ENCODE measurements at regions not wholly inside any gene's neighbourhood (a gene's known extent, or its start where the extent isn't known, plus 50 kb on each side); places are given as distances from the start of the nearest gene placed in this dataset.

- no peak for DNase-seq
Observed at GRCh38 chr18:56165601-56166355, 472.6 kb downstream of the TXNL1 start.

DNA sequence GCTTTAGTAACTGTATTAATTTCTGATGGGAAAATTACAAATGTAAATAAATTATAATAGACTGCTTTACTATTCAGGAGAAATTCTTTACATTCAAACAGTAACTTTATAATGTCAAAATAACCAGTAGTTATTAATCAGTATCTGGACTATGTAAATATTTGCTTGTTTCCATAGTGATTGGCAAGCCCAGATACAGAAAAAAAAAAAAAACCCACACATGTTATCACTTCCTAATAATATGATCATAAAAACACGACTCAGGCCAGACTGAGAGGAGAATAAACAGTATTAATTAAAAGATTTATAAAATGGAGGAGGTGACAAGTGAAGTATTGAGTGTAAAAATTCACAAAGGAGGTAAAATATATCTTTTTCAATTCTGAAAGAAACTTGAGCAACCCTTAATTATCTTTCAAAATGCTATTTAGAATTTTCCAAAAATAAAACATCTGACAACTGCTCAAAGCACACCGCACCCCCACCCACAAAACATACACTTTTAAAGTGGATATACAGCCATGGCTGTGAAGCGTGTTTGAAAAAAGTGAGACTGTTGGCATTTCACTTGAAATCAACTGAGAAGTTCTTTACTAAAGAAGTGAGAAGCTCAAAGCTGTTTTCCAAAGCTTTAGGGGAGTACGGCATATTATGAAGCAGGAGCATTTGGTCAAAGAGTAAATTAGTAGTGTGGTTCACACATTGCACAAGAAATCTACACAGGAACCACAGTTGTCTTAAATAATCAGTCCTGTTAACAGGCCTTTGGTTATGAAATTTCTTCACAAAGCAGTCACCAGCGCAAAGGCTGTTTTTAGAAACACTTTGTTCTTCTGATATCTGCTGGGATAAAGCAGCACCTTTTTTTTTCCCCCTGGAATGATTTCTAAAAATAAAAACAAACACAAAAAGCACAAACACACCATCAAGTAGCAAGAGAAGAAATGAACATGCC lies 475.8 kb downstream of the TXNL1 start:
- DNase-seq: no peak

DNA sequence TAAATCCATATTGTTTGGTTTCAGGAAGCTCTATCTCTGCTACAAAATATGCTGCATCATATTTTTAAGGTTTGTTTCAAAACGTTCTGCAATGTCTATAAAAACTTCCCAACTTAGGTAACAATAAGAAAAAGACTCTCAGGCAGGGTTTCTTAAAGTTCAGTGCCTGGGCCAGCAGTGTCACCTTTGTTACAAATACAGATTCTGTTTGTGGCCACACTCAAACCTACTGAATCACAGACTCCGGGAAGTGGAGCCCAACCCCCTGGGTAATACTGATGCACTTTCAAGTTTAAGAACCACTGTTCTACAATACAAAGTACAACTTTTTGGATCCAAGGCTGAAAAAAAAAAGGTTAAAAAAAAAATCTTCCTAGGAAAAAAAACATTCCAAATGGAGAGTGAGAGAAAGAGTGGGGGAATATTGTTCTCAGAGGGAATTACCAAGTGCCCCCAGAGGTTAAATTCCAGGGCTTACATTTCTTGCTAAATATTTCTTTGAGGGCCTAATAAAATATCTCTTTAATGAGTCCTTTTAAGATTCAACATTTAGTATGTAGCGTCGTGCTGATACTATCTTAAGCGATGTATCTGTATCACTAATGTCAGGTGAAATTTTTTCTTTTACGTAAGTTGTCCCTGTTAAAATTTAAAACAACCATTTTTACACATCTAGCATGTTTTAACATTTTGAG lies 476.7 kb downstream of the TXNL1 start:
- no peak for DNase-seq

- DNase-seq: no peak
Observed at GRCh38 chr18:56158676-56159075, 479.7 kb downstream of the TXNL1 start.

GRCh38 chr18:56157541-56157940 lies 480.9 kb downstream of the TXNL1 start:
- DNase-seq: no peak

DNA sequence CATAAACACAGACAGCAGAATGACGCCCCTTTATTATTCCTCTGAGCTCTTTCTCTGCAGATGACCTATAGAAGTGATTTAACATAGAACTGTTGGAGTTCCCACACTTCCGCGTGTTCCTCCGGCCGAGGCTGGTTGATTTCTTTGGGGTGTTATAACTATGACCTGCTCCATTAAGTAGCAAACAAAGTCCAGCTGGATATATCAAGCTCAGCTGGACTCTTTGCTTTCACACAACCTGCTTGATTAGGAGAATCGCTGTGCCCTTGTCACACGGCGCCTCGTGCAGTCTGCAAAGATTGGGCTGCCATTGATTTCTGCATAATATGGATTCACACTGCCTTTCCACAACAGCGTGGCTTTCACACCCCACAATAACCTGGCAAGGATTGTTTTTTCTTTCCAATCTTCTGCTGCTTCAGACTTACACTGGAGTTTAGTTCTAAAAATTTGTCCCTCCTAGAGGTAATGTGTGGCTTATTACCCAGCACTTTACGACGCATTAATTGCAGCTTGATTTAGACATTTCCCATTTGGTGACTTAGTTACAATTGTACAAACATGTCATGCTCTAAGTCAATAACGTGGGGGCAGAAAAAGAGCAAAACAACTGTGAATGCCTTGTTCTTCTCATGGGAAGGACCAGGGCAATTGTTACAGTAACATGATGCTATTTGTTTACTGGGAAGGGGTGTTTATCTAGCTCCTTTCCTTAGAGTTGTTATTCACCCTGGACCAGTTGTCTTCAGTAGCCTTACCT lies 485.7 kb downstream of the TXNL1 start:
- DNase-seq: no peak

- DNase-seq: no peak
Observed at GRCh38 chr18:56148373-56148772, 490.0 kb downstream of the TXNL1 start.

DNA sequence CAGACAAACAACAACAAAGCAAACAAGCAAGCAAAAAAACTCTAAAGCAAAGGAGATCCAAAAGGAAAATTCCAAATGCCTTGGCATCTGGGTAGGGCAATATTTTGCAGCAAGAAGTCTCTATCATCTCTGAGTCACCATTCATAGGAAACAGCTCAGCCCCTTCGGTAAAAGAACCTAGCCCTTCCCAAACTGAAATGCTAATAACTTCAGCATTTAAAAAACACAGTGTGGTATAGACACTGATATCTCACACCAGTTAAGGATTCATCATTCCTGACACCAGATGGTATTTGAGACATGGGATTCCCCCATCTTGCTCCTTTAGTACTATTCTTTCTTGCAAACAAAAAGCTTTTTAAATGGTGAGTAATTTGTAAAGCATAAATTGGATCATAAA lies 491.8 kb downstream of the TXNL1 start:
- no peak for DNase-seq

DNA sequence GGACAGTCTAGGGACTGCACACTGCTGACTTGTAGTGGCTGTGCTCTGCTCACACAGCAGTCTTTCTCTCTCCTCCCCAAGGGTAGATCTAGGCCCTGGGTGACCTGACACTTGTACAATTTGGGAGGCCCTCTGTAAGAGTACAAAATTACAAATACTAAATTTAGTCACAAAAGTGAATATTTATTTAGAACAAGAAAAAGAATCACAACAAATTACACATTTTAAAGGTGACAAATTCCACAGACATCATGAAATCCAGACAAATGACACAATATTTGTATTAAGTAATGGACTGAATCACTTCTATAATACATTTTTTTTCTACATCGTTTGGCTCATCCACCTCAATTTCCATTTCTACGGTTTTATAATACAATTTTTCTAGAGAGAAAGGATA lies 496.4 kb downstream of the TXNL1 start:
- no peak for DNase-seq

DNA sequence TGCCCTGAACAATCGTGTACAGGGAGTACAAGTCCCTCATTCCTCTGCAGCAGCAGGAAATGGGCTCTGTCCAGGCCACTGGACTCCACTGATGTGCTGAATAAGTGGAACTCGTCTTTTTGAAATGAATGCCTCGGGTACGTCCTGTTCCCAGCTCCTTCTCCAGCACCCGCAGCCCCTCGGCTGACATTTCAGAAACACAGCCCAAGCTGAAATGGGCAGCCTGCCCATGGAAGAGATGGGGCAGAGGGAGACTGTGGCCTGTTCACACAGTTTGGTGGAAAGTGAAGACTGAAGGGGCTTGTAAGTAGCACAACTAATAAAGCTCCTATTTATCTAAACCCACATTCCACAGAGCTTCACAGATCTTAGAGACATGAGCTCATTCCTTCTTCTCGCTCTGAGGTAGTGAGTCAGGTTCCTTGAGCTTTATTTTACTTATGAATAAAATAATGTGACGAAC lies 498.6 kb downstream of the TXNL1 start:
- DNase-seq: no peak

- DNase-seq: no peak
Observed at GRCh38 chr18:56139372-56139771, 499.0 kb downstream of the TXNL1 start.

GRCh38 chr18:56136105-56136504 lies 502.3 kb downstream of the TXNL1 start:
- DNase-seq: no peak

- no peak for DNase-seq
Observed at GRCh38 chr18:56130481-56130880, 507.9 kb downstream of the TXNL1 start.

GRCh38 chr18:56128153-56128791 lies 510.1 kb downstream of the TXNL1 start:
- DNase-seq: no peak

- no peak for DNase-seq
Observed at GRCh38 chr18:56127322-56128099, 510.9 kb downstream of the TXNL1 start.

- DNase-seq: no peak
Observed at GRCh38 chr18:56124186-56124585, 514.2 kb downstream of the TXNL1 start.

DNA sequence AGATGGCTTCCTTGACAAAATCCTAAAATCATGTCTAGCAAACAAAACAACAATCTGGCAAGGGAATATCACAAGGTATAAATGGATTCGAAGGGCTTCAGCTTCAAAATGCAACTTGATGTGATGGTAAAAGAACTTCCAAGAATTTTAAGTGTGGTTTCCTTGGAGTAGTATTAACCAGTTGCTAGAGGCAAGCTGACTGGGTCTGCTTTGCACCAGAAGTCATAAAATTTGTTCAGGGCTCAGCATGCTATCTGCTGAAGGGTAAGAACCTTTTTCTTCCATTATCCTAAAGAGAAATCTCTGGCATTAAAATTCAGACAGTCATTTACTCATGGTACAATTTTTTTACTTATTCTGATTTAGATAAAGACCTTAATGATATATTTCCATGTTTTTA lies 516.7 kb downstream of the TXNL1 start:
- DNase-seq: no peak

GRCh38 chr18:56120782-56121181 lies 517.6 kb downstream of the TXNL1 start:
- DNase-seq: no peak

- DNase-seq: no peak
Observed at GRCh38 chr18:56119681-56120080, 518.7 kb downstream of the TXNL1 start.

- DNase-seq: no peak
Observed at GRCh38 chr18:56118422-56118821, 520.0 kb downstream of the TXNL1 start.

Measured in NCI-H1694 (cell line).